ENCODE measurements at regions not wholly inside any gene's neighbourhood (a gene's known extent, or its start where the extent isn't known, plus 50 kb on each side); places are given as distances from the start of the nearest gene placed in this dataset.

- no peak for TF ChIP-seq CTCF (conservative IDR thresholded peaks at IDR 0.05; ENCODE audit: control insufficient read depth, insufficient read depth, low read depth, low read length)
- DNase-seq (ENCODE audit: low read depth) = no peak
- no peak overlapping the region for H3K4me3 ChIP-seq (ENCODE audit: control insufficient read depth, low read depth, low read length)
Measured at GRCh38 chrX:43527801-43528200, 128.3 kb upstream of the MAOA start.

GRCh38 chrX:43530837-43531236 lies 125.3 kb upstream of the MAOA start:
- H3K4me3 ChIP-seq (ENCODE audit: control insufficient read depth, low read depth, low read length) = no peak overlapping the region
- no peak for TF ChIP-seq CTCF (conservative IDR thresholded peaks at IDR 0.05; ENCODE audit: control insufficient read depth, insufficient read depth, low read depth, low read length)
- no peak for DNase-seq (ENCODE audit: low read depth)

- DNase-seq (ENCODE audit: low read depth) = no peak
- no peak overlapping the region for H3K4me3 ChIP-seq (ENCODE audit: control insufficient read depth, low read depth, low read length)
- no peak for TF ChIP-seq CTCF (conservative IDR thresholded peaks at IDR 0.05; ENCODE audit: control insufficient read depth, insufficient read depth, low read depth, low read length)
Measured at GRCh38 chrX:43540318-43540717, 115.8 kb upstream of the MAOA start.

GRCh38 chrX:43551590-43551989 lies 104.5 kb upstream of the MAOA start:
- H3K4me3 ChIP-seq (ENCODE audit: control insufficient read depth, low read depth, low read length) = no peak overlapping the region
- TF ChIP-seq CTCF (conservative IDR thresholded peaks at IDR 0.05; ENCODE audit: control insufficient read depth, insufficient read depth, low read depth, low read length) = no peak
- peak; percentile 3 for DNase-seq (ENCODE audit: low read depth)

- H3K4me3 ChIP-seq (ENCODE audit: control insufficient read depth, low read depth, low read length) = no peak overlapping the region
- no peak for TF ChIP-seq CTCF (conservative IDR thresholded peaks at IDR 0.05; ENCODE audit: control insufficient read depth, insufficient read depth, low read depth, low read length)
- DNase-seq (ENCODE audit: low read depth) = no peak
Measured at GRCh38 chrX:43552156-43552555, 103.9 kb upstream of the MAOA start.

- no peak for TF ChIP-seq CTCF (conservative IDR thresholded peaks at IDR 0.05; ENCODE audit: control insufficient read depth, insufficient read depth, low read depth, low read length)
- no peak for DNase-seq (ENCODE audit: low read depth)
- no peak overlapping the region for H3K4me3 ChIP-seq (ENCODE audit: control insufficient read depth, low read depth, low read length)
Measured at GRCh38 chrX:43552703-43553102, 103.4 kb upstream of the MAOA start.

GRCh38 chrX:43553257-43553656 lies 102.8 kb upstream of the MAOA start:
- H3K4me3 ChIP-seq (ENCODE audit: control insufficient read depth, low read depth, low read length) = no peak overlapping the region
- DNase-seq (ENCODE audit: low read depth) = no peak
- TF ChIP-seq CTCF (conservative IDR thresholded peaks at IDR 0.05; ENCODE audit: control insufficient read depth, insufficient read depth, low read depth, low read length) = no peak
